CD4-positive, alpha-beta T cell treated with Interleukin-1 beta for 1 hour (primary cell): ENCODE measurements at regions not wholly inside any gene's neighbourhood (a gene's known extent, or its start where the extent isn't known, plus 50 kb on each side); places are given as distances from the start of the nearest gene placed in this dataset.

ENCODE experiments used
- DNase-seq, 2 donors: peaks; one replicate each; pipeline ENCODE4 v3.0.0-alpha.2; 2020 to 2022

DNA sequence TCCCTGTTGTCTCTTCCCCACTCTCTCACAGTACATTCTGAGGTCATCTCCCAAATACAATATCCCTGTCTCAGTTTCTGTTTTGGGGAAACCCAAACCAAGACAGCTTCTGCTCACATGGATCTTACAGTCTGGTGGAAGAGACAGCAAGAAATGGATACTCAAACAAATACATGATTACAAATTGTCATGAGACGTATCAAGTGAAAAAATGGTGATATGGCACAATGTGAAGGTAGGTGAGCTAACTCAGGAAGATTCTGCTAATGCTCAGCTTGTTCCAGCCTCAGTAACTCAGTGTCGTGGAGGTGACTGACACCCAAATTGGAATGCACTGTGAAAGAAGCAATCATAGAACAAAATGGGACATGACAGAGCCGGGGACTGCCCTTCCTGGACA, 68.3 kb downstream of the CHST1 start:
- DNase-seq: no peak

DNA sequence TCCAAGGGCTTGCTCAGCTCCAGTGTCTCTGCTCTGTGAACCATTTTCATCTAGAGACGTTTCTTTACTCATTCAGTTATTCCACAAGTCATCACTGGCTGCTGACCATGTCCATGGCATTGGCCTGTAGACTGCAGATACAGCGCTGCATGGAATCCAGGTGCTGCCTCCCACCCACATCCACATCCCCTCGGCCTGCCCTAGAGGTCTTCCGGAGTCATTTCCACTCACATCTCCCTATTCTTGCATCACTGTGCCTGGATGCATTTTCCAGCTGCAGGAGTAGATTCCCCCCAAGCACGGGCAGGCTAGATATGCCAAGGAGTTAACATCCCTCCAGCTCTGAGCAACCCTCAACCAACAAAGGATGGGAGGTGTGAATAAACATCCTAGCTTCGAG, 68.9 kb downstream of the CHST1 start:
- DNase-seq: no peak

DNA sequence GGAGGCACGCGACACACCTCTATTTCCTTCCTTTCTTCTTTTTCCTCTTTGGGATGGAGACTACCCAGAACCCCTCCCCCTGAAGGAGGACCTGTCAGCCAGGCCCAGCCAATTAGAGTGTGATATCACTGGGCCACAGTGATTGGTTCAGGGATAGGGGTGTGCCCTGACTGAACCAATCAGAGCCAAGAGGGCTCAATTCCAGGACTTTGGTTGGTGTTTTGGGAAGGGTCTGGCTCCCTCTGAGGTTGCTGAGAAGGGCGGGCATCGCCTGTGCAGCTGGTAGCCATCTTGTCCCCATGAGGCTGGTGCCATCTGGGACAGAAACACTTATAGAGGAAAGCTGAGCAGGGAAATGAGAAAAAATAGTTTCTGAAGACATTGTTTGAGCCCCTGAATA, 71.4 kb downstream of the CHST1 start:
- no peak for DNase-seq

DNA sequence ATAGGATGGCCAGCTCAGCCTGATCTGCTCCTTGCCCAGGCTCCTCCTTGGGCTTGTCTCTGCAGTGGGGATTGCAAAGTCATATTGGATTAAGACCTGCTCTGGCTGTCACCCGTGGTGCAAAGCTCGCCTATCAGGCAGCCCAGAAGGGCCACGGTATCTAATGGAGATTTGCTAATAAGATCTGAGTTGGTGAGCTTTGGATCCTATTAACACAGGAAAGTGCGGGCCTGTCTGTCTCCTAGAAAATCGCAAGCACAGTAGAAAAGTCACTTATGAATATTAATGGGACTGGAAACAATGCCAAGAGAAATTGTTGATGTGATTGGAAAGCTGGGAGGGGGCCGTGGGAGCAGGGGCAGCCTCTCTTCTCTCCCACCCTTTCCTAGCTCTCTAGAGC, 72.8 kb downstream of the CHST1 start:
- no peak for DNase-seq

DNA sequence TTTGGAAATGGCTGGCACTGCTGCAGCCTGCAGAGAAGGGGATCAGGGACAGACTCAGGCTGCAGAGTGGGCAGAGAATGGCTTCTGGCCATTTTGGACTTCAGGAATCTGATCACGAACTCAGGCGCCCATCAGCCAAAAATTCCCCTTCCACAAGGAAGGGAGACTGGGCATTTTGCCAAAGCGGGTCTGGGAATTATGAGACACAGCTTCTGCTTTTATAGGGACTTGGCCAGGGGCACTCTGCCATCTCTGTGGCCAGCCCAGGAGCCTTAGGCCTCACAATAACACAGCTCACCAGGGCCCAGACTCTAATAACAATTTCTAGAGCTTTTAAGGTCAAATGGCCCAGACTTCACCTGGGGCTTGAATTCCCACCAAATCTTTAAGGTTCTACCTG, 74.7 kb downstream of the CHST1 start:
- DNase-seq: no peak

DNA sequence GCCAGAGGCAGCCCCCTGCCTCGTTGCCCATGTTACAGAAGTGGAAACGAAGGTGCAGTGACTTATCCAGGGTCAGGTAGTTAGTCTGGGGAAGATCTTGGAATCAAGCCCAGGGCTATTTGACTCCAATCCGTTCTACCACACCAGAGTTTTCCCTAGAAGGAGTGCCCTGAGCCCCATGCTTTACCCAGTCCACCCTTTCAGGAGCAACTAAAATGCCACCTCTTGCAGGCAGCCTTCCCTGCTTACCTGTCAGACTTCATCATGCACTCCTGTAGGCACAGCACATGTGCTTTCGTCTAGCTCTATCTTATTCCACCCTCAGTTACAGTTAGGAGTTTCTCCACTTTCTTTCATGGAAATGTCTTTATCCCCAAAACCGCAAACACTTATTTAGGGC, 80.2 kb downstream of the CHST1 start:
- DNase-seq: no peak

DNA sequence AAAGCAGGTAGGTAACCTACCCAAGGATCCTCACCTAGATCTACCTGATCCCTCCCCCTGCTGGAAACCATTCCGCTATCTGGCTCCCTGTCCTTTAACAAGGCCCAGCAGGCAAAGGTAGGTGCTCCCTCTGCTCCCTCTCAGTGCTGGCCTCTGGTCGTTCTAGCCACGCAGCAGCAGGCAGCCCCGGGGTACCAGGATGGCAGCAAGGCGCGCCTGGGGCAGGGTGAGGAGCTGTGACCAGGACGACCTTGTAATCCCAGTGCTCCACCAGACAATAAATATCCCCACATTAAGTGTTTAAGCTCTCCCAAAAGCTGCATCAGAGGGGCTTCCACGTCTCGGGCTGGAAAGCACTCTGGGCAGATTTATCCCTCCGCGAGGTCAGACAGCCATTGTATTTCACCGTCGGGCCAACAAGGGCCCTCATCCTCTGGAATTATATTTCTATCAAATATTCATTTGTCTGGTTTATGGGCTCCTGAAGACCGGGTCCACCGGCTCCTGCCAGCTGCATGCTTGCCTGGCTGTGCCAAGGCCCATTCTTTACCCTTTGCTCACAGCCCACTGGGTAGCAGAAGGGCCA, 81.3 kb downstream of the CHST1 start:
- no peak for DNase-seq

DNA sequence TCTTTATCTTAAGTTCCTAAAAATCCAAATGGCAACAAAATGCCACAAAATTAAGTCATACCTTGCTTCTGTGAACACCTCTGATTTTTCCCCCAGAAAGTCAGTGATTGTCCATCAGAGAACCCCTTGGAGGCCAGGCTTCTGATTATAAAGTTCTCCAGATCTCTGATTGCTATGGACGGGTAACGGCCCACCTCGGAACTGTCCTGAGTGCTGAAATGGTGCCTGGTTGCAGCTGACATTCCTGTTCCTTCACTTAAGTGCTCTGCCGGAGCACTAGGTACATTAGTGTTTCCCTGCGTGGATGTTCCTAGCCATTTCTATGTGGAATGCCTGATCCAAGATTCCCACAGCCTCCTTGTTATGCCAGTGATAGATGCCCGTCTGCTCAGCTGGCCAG, 85.0 kb downstream of the CHST1 start:
- no peak for DNase-seq

DNA sequence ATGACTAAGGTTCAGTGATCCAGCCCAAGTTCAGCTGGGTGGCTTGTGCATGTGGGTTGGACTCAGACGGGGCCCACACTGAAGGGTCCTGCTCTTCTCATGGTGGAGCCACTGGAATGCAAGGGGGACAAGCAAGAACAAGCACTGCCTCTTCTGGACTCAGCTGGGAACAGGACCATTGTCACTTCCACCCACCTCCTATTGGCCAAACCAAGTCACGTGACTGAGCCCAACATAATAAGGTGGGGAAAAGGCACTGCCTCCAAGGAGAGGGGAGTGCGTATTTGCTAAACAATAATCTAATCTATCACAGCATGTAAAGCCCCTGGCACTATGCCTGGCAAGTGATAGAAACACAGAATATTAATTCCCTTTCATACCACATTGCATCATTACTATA, 87.1 kb downstream of the CHST1 start:
- no peak for DNase-seq

DNA sequence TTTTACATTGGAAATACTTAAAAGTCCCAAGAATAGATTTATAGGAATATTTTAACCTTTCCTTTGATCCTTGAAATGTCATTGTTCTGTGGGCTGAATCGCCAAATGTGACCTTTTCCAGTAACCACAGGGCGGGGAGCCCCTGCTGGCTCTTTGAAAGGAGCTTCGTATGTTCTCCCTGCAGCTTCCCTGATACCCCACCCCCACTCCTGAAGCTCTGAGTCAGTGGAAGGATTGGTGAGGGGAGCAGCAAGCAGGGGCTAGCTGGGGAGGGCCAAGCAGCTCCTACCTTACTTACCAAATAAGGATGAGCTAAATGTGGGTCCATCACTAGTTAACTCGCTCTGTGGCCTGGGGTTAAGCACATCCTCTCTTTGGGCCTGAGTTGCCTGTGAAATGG, 87.7 kb downstream of the CHST1 start:
- no peak for DNase-seq

DNA sequence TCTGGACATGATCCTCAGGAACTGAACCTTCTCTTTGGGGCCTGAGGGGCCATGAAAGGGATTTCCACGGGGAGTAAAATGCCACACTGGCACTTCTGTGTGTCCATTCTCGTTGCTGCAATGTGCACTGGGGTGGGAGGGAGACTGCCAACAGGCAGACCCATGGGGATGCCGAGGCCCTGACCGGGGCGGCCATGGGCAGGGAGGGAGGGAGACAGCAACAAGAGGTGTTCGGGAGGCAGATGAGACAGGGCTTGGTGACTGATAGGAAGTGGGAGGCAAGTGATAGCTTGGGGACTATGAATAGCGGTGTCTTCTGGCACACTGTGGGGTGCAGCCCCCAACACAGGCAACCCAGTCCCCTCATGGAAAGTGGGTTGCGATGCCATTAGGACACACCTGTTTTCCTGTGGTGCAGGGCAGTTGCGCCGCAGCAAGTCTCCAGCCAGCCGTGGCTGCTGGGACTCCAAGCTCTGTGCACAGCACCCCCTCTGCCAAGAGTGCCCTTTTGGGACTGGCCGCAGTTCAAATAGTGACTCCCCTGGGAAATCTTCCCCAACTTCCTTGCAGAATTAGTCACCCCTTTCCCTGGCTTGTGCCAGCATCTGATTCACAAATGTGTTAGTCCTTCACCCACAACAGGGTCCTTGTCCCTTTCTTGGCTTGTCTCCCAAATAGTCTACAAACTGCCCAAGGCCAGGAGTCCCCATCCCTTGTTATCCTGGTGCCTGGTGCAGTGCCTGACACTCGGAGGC, 88.8 kb downstream of the CHST1 start:
- no peak for DNase-seq

DNA sequence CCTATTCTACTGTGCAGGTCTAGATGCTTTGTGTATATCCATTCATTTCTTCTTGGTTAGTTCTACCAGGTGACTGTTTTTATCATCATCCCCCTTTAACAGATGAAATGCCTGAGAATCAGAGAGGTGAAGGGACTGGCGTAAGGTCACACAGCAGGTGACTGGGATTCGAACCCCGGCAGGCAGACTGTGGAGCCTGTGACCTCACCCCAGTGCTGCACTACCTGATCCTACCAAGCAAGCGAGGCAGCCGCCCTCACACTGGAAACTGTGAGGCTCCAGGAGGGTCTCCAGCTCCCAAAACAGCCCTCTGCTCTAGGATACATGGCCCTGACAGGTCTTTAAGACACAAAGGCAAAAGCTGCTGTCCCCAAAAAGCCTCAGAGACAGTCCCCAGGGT, 91.7 kb downstream of the CHST1 start:
- no peak for DNase-seq

DNA sequence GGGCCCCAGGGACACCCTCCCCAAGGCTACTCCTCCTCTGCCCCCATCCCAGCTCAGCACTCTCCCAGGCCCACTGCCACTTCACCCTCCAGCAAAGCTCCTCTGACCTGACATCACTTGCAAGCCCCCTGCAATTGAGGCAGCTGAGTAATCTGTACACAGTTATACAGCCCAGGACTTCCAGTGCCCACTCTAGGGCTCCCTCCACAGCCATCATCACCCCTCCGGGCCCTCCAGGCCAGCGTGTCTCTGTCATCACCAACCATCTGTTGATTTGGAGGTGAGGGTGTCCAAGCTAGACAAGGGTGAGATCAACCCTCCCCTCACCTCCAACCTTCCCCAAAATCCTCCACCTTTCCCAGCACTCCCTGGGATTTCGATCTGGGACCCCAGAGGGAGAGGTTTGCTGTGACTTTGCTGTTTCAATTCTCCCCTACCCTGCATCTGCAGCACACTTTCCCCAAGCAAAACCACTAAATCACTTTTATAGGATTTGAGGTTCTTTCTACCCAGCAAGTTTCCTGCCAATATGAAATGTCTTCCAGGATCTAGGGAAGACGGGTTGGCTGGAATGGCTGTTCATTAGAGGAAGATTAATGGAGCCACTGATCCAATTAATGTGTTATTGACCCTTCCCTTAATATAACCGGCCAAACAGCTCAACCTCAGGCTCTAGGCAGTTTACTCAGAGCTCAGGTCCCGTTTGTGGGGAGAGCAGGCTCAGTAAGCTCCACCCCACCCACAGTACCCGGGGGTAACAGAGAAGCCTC, 92.9 kb downstream of the CHST1 start:
- DNase-seq: no peak

DNA sequence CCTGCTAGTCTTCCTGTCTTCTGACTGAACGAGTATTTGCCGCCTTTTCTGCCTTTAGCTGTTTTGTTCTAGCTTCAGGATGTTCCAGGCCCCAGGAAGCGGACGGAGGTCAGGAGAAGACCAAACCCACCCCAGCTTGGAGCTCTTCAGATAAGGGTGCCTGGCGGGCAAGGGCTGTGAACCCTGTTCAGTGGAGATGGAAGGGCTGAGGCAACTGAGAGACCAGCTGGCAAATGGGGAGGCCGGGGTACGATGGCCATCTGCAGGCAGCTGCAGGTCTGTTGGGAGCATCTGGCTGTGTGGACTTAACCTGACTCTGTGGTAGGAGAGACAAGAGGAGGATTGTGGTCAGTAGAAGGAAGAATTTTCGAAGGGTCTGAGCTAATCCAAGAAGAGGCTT, 95.6 kb downstream of the CHST1 start:
- no peak for DNase-seq

DNA sequence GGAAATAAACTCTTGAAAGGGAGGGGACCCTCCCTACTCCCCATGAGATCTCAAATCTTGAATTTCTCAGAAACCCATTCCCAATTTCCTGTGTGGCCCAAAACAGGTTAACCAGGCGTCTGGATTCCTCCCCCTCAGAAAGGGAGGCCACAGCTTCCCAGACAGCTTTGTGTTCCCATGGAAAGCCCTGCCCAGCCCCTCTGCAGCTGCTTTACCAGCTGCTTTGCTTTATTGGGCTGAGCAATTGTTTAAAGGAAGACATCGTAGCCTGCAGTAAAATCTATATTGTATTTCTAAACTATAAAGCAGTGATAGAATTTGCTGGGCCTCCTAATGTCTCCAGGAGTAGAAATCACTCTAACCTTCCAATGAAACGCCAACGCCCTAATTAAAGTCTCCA, 97.4 kb downstream of the CHST1 start:
- no peak for DNase-seq

DNA sequence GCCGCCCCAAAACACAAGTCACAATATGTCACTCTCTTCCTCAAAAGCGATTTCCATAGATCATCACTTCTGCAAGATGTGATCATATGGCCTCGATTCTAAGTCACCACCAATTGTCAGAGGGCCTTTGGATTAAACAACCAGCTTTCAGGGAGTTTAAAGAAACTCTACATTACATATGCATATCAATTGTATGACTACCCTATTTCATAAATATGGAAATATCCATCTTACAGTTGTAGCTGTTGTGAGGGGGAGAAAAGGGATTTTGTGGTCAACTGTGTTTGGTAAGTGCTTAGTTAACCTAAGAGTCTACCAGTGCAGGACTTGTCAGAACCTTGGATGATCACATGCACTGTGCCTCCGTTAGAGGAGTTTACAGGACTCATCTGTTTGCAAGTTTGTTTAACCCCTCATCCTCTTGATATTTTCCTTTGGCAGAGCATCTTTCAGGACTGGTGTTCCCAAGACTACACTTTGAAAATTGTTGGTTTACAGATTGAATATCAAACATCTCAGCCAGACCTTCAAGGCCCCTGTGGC, 99.9 kb downstream of the CHST1 start:
- DNase-seq: no peak

DNA sequence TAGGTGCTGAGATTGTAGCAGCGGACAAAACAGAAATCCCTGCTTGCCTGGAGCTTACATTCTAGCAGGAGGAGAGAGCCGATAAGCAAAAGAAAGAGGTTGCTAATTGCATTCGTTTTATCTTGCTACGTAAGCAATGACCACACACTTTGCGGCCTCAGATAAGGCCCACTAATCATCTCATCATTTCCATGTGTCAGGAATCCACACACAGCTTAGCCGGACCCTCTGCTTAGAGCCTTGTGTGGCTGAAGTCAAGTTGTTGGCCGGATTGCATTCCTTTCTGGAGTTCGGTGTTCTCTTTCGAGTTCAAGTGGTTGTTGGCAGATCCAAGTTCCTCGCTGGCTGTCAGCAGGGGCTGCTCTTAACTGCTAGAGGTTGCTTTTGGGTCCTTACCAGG, 101.6 kb downstream of the CHST1 start:
- DNase-seq: no peak

DNA sequence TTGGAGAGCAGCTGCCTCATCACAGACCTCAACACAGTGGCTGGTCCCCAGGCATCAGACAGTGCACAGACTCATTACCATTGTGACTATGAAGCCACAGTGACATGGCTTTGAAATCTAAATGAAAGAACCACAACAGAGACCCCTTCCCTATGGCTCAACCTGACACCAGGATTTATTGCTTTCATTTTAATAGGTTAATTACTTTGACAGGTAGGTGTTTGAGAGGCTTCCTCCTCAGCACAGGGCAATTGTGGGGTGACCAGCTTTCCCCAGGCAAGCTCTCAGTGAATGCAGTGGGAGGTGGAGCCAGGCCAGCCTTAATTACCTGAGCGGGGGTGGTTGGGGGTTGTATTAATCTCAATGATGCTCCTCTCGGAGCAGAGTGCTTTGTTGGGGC, 102.3 kb downstream of the CHST1 start:
- DNase-seq: no peak

DNA sequence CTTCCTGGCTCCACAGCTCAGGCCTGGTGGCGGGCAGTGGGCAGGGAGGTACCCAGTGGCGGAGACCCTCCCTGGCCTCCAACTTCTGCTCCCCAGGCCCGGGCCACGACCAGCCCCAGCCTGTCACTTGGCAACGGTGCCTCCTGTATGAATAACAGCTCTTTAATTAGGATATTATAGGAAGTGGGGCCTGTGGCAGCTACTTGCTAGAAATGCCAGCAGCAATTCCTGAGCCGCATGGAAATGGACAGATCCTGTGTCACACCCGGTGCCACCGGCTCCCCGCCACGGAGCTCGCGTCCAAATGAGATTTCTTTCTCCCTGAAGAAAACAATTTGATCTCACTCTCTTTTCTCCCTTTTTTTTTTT, 104.5 kb downstream of the CHST1 start:
- DNase-seq: no peak

DNA sequence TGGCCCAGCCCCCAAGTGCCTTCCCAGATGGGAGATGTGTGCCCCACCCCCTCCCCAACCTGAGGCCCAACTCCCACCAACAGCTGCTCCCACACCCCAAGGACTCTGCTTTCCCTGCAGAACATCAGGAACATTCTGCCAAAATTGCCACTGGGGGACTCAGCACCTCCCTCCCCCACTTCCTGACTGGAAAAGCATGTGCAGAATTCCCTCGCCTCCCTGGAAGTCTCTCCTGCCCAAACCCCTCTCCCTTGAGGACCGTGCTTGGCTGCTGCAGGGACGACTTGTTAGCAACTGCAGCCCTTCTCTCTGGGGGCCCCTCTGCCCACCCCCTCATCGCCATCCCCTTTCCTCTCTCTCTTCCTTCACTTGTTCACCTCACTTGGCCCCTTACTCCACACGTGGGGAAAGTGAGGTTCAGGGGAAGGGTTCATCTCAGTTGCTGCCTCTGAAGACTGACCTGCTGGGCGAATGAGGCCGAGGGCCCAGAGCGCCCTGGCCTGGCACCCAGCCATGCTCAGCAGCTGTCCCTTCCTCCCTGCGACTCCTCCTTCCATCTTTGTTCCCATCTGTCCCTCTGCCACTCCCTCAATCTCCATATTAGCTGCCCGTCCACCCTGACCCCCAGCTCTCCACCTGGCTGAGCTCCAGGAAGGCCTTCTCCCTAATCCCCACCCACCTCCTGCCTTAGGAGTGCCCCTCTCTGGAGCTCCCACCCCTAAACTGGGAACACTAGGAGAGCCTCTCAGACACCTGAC, 105.1 kb downstream of the CHST1 start:
- no peak for DNase-seq

DNA sequence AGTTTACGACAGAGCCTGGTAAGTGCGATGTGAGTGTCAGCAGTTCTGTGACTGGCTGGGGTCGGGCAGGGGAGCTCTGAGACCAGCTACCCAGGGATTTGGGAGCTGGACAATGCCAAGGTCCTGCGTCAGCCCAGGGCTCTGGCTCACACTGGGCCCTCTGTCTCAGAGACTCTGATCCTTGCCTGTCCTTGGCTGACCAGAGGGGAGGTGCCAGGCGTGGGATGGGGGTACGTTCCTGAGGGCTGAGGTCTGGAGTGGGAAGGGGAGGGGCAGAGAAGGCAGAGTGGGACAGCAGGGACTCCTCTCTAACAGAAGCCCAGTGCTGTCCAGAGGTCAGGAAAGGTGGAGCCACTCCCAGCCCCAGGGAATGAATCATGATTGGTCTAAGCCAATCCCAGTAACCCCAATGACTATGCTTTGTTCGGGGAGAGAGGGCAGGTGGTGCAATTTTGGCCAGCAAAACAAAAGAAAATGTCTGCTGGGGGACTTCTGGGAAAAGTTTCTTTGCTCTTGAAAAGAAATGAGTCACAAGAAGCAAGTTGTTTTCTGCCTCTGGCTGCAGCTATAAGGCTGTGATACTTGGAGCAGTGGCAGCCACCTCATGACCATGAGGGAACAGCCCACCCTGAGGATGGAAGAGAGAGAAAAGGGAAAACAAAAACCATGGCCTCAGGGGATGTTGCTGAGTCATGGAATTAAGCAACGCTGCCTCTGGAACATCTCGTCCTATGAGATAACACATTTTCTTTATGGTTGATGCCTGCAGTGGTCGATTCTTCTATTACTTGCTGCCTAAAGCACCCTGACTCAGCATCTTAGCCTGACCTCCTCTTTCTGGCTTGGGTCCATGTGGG, 108.3 kb downstream of the CHST1 start:
- DNase-seq: no peak

DNA sequence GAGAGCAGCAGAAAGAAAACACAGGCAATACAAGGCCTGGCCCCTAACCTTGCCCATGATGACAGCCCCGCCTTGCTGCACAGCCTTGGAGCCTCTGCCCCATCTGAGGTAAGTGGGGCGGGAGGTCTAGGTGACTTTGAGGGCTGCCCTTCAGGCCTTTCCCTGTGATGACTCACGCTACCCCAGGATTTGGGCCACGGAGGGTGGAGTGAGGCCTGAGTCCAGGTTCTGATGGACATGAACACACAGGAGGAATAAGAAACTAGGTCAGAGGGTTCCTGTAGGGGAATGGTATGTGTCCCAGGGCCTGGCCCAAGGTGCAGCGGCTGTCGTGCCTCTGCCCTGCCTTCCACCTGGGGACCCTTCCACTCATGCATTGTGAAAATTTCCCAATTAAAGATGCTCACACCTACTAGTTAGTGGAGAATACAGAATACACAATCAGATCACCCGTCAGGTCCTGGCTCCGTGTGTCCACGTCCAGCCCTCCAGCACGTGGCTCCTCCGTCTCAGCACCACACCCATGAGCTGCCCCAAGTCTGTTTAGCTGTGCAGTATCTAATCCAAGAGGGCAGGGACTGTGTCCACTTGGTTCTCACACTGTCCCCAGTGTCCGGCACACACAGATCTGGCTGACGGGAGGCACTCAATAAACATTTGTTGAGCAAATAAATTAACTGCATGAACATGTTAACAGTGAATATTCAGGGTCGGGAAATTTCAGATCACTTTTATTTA, 111.0 kb downstream of the CHST1 start:
- no peak for DNase-seq
